SK-N-SH treated with all-trans-retinoic acid at 6 μM for 48 hours (cell line): ENCODE measurements at regions not wholly inside any gene's neighbourhood (a gene's known extent, or its start where the extent isn't known, plus 50 kb on each side); places are given as distances from the start of the nearest gene placed in this dataset.
"Not testable (repeated sequence)": the region's sequence is repeated elsewhere in the genome, so short reads cannot be mapped to it uniquely, and the experiment has no call there.

Experiments used
- ATAC-seq: fragments of 200-7000 bp; cut with Tn5 transposase; 3 replicates; pipeline ENCODE4 v1.9.1; 2020; ENCODE audit warnings: mild to moderate bottlenecking, moderate library complexity
- TCF4 ChIP-seq: fragments of 250-450 bp; sonication (Bioruptor Pico); IDR thresholded peaks from 2 replicates; pipeline ENCODE4 v1.8.0; 2021; ENCODE audit warnings: mild to moderate bottlenecking, moderate library complexity, borderline replicate concordance
- TSHZ2 ChIP-seq: fragments of 250-450 bp; sonication (Bioruptor Pico); IDR thresholded peaks from 2 replicates; pipeline ENCODE4 v1.5.0; 2020; ENCODE audit warnings: mild to moderate bottlenecking, moderate library complexity

DNA sequence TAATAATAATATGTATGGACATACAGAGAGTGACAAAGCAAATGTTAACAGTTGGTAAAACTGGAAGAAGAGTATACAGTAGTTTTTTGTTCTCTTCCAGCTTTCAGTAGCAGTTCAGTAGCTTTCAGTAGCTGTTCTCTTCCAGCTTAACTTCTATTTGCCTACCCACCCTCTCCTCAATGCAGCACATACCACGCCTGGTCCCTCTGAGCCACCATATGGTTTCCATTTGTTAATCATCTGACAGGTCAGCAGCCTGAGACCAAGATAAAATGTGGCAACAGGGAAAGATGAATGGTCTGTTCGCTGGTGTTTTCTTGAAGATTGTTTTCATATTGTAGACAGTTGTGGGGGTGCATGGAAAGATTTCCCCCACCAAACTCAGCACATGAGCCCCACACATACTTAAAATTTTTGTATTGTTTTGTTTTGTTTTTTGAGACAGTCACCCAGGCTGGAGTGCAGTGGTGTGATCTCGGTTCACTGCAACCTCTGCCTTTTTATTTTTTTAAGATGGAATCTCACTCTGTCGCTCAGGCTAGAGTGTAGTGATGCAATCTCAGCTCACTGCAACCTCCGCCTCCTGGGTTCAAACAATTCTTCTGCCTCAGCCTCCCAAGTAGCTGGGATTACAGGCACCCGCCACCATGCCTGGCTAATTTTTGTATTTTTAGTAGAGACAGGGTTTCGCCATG lies 56.8 kb downstream of the ATP6V0E2 start:
- TF ChIP-seq TSHZ2 (CRISPR knock-in tag) (peak; percentile 86), TCF4 (CRISPR knock-in tag) (peak; percentile 91)
- ATAC-seq: peak; percentile 80

DNA sequence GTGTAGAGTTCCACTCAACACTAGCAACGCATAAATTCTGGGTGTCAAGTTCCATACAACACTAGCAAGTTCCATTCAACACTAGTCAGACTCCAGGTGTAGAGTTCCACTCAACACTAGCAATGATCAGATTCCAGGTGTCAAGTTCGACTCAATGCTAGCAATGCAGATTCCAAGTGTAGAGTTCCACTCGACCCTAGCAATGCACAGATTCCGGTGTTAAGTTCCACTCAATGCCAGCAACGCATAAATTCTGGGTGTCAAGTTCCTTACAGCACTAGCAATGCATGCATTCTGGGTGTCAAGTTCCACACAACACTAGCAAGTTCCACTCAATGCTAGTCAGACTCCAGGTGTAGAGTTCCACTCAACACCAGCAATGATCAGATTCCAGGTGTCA lies 60.0 kb downstream of the ATP6V0E2 start:
- not testable (repeated sequence) for ATAC-seq

DNA sequence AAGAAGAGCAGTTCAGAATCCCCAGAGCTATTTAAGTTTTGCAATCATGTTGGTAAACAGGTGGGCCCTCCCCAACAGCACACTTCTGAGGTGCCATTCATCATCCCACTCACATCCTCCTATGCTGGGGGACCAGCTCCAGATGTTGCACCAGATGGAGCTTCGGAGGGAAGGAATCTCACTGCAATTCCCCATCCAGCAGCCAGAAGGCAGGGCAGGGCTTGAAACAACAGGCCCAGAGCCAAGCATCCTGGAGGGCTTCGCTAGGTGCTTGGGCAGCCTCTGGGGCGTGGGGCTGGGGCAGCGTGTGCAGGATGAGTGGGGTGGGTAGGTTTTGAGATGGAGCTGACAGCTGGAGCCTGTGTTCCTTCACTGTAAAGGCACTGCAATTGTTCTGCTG lies 73.6 kb downstream of the ATP6V0E2 start:
- peak; percentile 36; the same call in 2 of the 3 replicates for ATAC-seq

DNA sequence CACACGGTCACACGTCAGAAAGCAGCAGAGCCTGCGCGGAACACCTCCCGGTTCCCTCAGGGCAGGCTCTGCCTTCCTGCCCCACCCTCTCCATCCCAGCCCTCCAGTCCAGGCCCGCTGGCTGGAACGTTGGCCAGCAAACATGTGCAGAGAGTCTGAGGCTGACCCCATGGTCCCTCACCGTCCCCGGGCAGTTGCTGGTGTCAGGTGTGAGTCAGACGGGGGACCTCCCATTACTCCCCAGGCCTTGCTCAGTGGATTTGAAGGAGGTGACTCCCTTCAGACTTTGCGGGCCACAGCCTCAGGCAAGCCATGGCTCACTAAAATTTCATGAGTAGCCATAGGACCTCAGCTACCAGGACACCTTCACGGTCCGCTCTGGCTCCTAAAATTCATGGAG lies 74.7 kb downstream of the ATP6V0E2 start:
- ATAC-seq: not testable (repeated sequence)

DNA sequence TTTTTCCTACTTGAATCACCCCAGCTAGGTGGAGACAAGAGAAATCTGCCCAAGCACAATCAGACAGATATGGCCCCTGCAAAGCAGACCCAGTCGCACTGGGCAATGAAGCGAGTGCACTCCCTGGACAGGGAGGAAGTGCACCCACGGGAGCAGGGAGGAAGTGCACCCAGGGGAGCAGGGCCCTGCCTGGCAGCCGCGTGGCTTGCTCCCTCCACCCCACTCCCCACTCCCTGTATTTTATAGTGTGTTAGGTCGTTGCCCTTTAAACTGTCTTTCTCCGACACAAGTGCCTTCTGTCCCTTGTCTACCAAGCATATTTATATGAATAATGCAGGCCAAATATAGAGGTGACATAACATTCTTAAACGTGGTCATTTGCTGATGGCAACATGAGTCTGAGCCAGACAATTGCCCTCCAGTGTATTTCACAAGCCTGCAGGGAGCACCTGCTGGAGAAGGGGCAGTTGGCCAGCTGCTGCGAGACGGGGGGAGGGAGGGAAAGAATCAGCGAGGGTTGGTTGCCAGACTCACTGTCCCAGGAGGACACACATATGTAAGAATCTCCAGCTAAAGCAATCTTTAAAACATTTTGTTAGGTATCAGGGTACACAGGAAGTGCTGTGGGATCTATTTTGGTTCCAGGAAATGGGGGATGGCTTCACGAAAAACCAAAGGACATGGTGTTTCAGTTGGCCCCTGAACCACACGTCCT lies 76.3 kb downstream of the ATP6V0E2 start:
- ATAC-seq: peak; percentile 43; the same call in 2 of the 3 replicates

GRCh38 chr7:149950578-149950924 lies 76.8 kb downstream of the ATP6V0E2 start:
- ATAC-seq: not testable (repeated sequence)

DNA sequence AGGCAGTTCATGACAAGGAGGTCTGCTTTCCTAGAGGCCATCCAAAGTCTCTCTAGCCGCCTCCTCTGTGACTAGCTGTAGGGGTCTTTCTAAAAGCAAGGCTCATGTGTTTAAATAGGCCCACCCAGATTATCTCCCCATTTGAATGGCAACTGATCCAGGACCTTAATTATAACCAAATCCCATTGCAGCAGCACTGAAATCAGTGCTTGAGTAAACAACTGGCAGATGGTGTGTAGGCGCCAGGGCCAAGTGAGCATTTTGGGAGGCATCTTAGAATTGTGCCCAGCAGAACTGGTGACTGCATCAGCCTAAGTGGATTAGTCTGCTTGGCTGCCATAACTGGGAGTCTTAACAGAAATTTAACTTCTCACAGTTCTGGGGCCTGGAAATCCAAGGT lies 77.8 kb downstream of the ATP6V0E2 start:
- ATAC-seq: not testable (repeated sequence)

DNA sequence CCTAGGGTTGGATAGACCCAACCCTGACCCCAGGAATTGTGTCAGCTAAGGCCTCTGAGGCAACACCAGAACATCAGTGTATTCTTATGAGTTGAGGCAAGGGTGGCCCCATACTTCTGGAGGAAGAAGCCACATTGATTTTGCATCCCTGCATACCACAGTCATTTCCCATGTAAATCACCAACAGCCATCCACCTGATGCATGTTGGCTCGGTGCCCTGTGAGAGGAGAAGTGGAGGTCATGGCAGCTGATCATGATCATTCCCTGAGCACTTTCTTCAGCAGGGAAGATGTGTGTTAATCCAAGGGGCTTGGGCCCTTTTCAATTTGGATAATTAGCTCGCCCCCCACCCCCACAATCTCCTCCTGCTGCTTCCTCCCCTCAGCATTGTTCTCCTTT lies 85.1 kb downstream of the ATP6V0E2 start:
- ATAC-seq: not testable (repeated sequence)

DNA sequence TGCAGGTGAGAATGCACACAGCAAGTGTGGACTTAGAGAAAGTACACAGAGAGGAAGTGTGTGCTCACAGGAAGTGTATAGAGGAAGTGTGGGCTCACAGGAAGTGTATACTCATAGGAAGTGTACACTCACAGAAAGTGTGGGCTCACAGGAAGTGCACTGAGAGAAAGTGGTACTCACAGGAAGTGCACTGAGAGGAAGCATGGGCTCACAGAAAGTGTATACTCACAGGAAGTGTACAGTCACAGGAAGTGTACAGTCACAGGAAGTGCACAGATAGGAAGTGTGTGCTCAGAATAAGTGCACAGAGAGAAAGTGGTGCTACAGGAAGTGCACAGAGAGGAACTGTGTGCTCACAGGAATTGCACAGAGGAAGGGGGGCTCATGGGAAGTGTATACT lies 87.1 kb downstream of the ATP6V0E2 start:
- ATAC-seq: not testable (repeated sequence)

DNA sequence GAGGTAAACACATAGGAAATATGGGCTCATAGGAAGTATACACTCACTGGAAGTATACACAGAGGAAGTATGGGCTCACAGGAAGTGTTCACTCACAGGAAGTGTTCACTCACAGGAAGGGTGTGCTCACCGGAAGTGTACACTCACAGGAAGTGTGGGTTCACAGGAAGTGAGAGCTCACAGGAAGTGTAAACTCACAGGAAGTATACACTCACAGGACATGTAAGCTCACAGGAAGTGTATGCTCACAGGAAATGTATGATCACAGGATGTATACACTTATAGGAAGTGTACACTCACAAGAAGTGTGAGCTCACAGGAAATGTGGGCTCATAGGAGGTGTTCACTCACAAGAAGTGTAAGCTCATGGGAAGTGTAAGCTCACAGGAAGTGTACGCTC lies 88.1 kb downstream of the ATP6V0E2 start:
- not testable (repeated sequence) for ATAC-seq

DNA sequence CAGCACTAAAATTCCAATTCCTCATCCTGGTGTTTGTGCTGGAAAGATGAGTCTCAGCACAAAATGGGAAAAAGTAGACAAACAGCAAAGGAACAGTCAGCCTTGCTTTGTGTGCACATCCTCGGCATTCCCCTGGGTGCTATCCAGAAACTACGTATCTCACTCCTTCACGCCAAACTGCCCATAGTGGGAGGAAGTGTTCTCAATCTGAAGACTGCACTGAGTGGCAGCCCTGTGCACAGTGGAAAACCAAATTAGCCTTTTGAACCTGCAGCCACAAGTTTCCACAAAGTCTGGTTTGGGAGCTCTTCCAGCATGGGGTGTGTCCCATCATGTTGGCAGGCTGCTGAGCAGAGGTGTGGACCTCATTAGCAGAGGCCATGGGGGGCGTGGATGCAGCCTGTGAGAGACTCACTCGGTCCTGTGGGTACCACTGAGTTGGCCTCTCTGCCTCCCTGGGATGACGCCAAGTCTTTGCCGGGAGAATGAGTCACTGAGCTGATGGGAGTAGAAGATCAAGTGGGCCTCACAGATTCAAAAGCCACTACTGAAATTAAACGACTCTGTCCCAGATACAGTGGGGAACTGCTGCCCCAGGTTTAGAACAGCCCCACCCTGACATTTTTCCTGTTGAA lies 89.0 kb downstream of the ATP6V0E2 start:
- ATAC-seq: 0 out of 3 replicates have a peak, but pooled peaks have one; percentile 28

GRCh38 chr7:149963985-149964384 lies 90.2 kb downstream of the ATP6V0E2 start:
- ATAC-seq: peak; percentile 83

DNA sequence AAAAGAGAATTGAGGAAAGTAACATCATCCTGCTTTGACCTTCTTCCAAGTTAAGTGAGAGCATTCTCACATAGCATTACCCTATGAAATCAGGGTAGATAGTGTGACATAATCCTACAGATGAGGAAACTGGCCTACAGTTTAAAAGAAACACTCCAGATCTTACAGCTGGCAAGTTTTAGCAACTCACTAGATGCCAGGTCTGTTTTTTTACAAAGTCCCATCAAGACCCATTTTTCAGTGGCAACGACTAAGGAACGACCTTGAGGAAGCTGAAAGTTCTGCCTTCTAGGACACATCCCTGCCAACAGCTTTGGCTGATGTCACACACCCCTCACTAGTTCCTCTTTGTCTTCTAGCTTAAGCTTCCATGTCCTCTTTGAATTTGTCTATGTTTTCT lies 92.7 kb downstream of the ATP6V0E2 start:
- ATAC-seq: not testable (repeated sequence)

GRCh38 chr7:149972977-149973376 lies 99.2 kb downstream of the ATP6V0E2 start:
- ATAC-seq: not testable (repeated sequence)

DNA sequence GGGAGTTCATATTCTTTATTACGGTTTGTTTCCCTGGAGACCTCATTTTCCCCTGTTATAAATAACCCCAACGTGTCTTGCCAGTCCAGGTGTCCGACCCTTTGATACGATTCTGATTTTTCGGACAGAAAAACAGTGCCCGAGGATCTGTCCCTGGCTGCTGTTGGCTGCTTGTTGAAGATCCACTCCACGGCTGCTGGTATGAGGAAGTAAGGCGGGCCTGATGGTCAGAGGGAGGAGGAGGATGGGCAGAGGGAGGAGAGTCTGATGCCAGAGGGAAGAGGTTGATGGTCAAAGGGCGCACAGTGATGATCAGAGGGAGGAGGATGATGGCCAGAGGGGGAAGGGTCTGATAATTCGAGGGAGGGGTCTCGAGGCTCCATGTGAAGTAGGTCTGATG lies 99.9 kb downstream of the ATP6V0E2 start:
- not testable (repeated sequence) for ATAC-seq

DNA sequence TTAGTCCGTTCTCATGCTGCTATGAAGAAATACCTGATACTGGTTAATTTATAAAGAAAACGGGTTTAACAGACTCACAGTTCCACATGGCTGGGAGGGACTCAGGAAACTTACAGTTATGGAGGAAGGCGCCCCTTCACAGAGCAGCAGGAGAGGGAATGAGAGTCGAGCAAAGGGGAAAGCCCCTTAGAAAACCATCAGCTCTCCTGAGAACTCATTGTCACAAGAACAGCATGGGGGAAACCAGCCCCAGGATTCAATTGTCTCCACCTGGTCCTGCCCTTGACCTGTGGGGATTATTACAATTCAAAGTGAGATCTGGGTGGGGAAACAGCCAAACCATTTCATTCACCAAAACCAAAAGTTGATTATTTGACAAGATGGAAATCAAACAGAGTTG lies 101.8 kb downstream of the ATP6V0E2 start:
- ATAC-seq: not testable (repeated sequence)

DNA sequence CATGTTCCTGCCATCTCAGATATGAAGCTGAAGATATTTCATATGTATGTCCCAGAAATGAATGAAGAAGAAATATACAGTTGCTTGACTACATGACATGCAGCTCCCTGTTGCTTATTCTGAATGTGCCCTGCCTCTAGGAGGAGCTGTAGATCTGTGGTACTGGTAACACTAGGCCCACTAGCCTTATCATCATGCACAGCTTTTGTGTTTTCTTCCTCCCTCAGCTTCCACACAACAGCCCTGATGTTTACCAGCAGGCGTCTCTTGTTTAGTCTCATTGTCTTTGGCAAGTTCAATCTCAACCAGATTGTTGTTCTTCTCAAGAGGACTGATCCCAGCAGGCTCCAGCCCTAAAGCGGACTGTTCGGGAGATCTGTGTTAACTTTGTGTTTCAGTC lies 104.8 kb downstream of the ATP6V0E2 start:
- ATAC-seq: not testable (repeated sequence)

- not testable (repeated sequence) for ATAC-seq
Observed at GRCh38 chr7:149978944-149979343, 105.2 kb downstream of the ATP6V0E2 start.

DNA sequence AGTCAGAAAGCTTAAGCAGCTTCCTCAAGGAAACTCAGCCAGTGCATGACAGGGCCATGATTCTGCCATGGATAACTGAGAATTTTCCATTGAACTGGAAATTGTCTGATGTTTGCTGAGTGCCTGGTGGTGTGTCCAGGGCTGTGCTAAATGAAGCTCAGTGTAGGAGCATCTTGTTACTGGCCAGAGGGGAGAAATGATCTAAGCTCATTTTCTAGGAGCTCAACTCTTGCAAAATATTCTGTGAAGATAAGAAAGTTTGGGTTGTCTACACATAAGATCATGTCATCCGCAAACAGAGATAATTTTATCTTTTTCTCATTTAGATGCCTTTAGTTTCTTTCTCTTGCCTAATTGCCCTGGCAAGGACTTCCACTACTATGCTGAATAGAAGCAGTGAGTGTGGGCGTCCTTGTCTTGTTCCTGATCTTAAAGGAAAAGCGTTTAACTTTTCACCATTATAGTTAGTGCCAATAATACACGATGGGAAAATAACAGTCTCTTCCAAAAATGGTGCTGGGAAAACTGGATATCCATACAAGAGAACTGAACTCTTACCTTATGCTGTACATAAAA lies 108.9 kb downstream of the ATP6V0E2 start:
- ATAC-seq: not testable (repeated sequence)

DNA sequence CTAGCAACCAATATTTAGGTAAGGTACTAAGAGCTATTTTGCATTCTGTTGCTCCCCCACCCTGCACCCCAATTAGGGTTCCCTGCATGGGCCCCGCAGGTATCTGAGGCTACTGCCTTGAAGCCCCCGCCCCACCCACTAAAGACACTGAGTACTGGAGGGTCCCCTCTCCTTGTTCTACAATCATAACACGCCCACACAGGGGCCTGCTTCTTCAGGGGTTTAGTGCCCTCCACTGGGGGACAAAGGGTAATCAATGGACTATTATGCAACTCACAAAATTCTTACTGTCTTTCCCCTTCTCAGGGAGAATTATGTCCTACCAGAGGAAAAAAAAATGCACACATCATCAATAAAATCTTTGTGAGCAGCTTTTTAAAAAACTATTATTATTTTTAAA lies 113.1 kb downstream of the ATP6V0E2 start:
- ATAC-seq: not testable (repeated sequence)
